HUDEP-2 (cell line): ENCODE measurements at regions not wholly inside any gene's neighbourhood (a gene's known extent, or its start where the extent isn't known, plus 50 kb on each side); places are given as distances from the start of the nearest gene placed in this dataset.

Source experiments
- DNase-seq, 76 experiments: peaks; one replicate each; lab custom pipeline; 2025; ENCODE audit not compliant: unreplicated experiment in 76 of 76; lab: John Stamatoyannopoulos, UW

GRCh38 chr1:244191581-244191980 lies 140.5 kb downstream of the ZBTB18 start:
- no peak for DNase-seq

- no peak for DNase-seq
These were observed 141.2 kb downstream of the ZBTB18 start for GRCh38 chr1:244192325-244192724.

- no peak for DNase-seq
These were observed 145.6 kb downstream of the ZBTB18 start for GRCh38 chr1:244196571-244197285.

GRCh38 chr1:244197851-244198375 lies 146.8 kb downstream of the ZBTB18 start:
- DNase-seq = no peak

- no peak for DNase-seq
These were observed 148.8 kb downstream of the ZBTB18 start for GRCh38 chr1:244199902-244200301.

GRCh38 chr1:244200596-244200995 lies 149.5 kb downstream of the ZBTB18 start:
- no peak for DNase-seq

- DNase-seq = no peak
These were observed 150.7 kb downstream of the ZBTB18 start for GRCh38 chr1:244201750-244202149.

GRCh38 chr1:244204004-244204403 lies 152.9 kb downstream of the ZBTB18 start:
- no peak for DNase-seq

- no peak for DNase-seq
These were observed 154.1 kb downstream of the ZBTB18 start for GRCh38 chr1:244205171-244205570.

GRCh38 chr1:244205906-244206305 lies 154.8 kb downstream of the ZBTB18 start:
- DNase-seq = no peak

GRCh38 chr1:244207042-244207934 lies 156.2 kb downstream of the ZBTB18 start:
- DNase-seq = no peak

GRCh38 chr1:244207935-244208244 lies 156.8 kb downstream of the ZBTB18 start:
- DNase-seq = no peak

- no peak for DNase-seq
These were observed 158.9 kb downstream of the ZBTB18 start for GRCh38 chr1:244209955-244210354.

GRCh38 chr1:244210884-244211558 lies 159.9 kb downstream of the ZBTB18 start:
- no peak for DNase-seq

GRCh38 chr1:244211559-244211944 lies 160.5 kb downstream of the ZBTB18 start:
- DNase-seq = no peak

- DNase-seq = no peak
These were observed 161.1 kb downstream of the ZBTB18 start for GRCh38 chr1:244212219-244212618.

GRCh38 chr1:244212797-244213475 lies 161.9 kb downstream of the ZBTB18 start:
- DNase-seq = no peak

GRCh38 chr1:244214009-244214967 lies 163.2 kb downstream of the ZBTB18 start:
- DNase-seq = no peak

GRCh38 chr1:244216836-244217235 lies 165.8 kb downstream of the ZBTB18 start:
- DNase-seq = no peak

GRCh38 chr1:244217711-244218110 lies 166.6 kb downstream of the ZBTB18 start:
- DNase-seq = no peak
